ENCODE measurements at regions not wholly inside any gene's neighbourhood (a gene's known extent, or its start where the extent isn't known, plus 50 kb on each side); places are given as distances from the start of the nearest gene placed in this dataset.

GRCh38 chr17:74059479-74060240 is 143.8 kb upstream of the RPL38 start:
- no peaks in the 10 kb centered on the region for H3K4me1 ChIP-seq (ENCODE audit: control insufficient read depth in 2 of 2, insufficient read depth in 2 of 2, low read length in 2 of 2)
- no peak for TF ChIP-seq EZH2 (IDR thresholded peaks at IDR 0.05; ENCODE audit: borderline replicate concordance, insufficient read depth, low read depth, low read length, poor library complexity, severe bottlenecking)
- TF ChIP-seq, protein P1, sequence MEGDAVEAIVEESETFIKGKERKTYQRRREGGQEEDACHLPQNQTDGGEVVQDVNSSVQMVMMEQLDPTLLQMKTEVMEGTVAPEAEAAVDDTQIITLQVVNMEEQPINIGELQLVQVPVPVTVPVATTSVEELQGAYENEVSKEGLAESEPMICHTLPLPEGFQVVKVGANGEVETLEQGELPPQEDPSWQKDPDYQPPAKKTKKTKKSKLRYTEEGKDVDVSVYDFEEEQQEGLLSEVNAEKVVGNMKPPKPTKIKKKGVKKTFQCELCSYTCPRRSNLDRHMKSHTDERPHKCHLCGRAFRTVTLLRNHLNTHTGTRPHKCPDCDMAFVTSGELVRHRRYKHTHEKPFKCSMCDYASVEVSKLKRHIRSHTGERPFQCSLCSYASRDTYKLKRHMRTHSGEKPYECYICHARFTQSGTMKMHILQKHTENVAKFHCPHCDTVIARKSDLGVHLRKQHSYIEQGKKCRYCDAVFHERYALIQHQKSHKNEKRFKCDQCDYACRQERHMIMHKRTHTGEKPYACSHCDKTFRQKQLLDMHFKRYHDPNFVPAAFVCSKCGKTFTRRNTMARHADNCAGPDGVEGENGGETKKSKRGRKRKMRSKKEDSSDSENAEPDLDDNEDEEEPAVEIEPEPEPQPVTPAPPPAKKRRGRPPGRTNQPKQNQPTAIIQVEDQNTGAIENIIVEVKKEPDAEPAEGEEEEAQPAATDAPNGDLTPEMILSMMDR (IDR thresholded peaks at IDR 0.05), result no peak
- Mint-ChIP-seq H3K27ac (no peak overlapping the region), H3K9me3 (ENCODE audit: insufficient read depth) (no peaks in the 10 kb centered on the region), H3K27me3 (peaks cover 29% of the 10 kb centered on the region), H3K4me3 (no peak overlapping the region), H3K4me1 (no peaks in the 10 kb centered on the region)
- no peak overlapping the region for H3K27ac ChIP-seq (ENCODE audit: low read length in 2 of 2)
- DNase-seq (no peak), ATAC-seq (ENCODE audit: low read depth) (no peak)
- intact Hi-C loops (cut with micrococcal nuclease), result no loop called here
- no peak overlapping the region for H3K4me3 ChIP-seq (ENCODE audit: control extremely low read depth in 1 of 5, extremely low read depth in 1 of 5, insufficient read depth in 1 of 5, low read depth in 2 of 5, low read length in 4 of 5)
- H3K27me3 ChIP-seq (replicated peaks in 1 of 4; ENCODE audit: control extremely low read depth in 1 of 4, control insufficient read depth in 3 of 4, insufficient read depth in 4 of 4, low read length in 3 of 4), result peaks cover 0 to 5% (median 2%) of the 10 kb centered on the region in 4 experiments
- H3K9ac ChIP-seq (ENCODE audit: low read length), result no peak overlapping the region
- no peaks in the 10 kb centered on the region for H4K20me1 ChIP-seq (ENCODE audit: control insufficient read depth, insufficient read depth, low read length, poor library complexity, severe bottlenecking)
- WGBS (ENCODE audit: insufficient coverage), result 83% methylated on average over 1 of the region's 4 CpGs
- POLR2A ChIA-PET, result no interaction called here
- CTCF ChIA-PET, result no interaction called here
- H3K79me2 ChIP-seq (ENCODE audit: control insufficient read depth, insufficient read depth, low read length), result no peaks in the 10 kb centered on the region
- H2AFZ ChIP-seq (ENCODE audit: insufficient read depth, low read depth, low read length, poor library complexity, severe bottlenecking), result no peak overlapping the region
- H3K9me3 ChIP-seq (ENCODE audit: control extremely low read depth in 1 of 3, control insufficient read depth in 2 of 3, insufficient read depth in 1 of 3, low read length in 2 of 3), result peaks cover 0 to 9% (median 0%) of the 10 kb centered on the region in 3 donors
- H3K4me2 ChIP-seq (replicated peaks; ENCODE audit: low read depth, low read length, poor library complexity, severe bottlenecking), result no peak overlapping the region
- H3K36me3 ChIP-seq (replicated peaks in 1 of 2; ENCODE audit: control extremely low read depth in 1 of 2, control insufficient read depth in 1 of 2, extremely low read depth in 1 of 2, insufficient read depth in 2 of 2, low read length in 1 of 2), result no peaks in the 10 kb centered on the region

DNA sequence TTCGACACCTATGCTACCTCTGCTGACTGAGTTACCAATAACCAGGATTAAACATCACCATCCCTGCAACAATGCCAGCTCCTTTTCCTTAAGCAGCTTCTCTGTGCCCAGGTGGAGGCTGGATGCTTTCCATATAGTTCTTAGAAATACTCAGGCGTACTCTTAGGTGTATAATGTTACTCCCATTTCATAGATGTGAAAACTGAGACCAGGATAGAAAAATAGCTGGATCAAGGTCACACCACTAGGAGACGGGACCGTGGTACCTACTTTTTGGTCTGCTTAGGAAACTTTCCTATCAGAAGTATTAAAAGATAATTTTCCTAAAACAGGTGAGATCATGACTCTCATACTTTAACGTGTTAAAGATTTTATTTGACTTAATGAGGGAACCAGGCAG is 141.7 kb upstream of the RPL38 start:
- CTCF ChIA-PET, result interaction anchor here (1.3 kb wide), 1 partner anchor 13 kb away, joined by 3 read pairs; no protein-coding TSS in a partner anchor
- no peaks in the 10 kb centered on the region for H3K4me1 Mint-ChIP-seq

More for the DNA sequence above, 141.7 kb upstream of the RPL38 start:
- H3K4me3 Mint-ChIP-seq, result no peak overlapping the region
- H3K36me3 ChIP-seq (replicated peaks in 1 of 2; ENCODE audit: control extremely low read depth in 1 of 2, control insufficient read depth in 1 of 2, extremely low read depth in 1 of 2, insufficient read depth in 2 of 2, low read length in 1 of 2), result no peaks in the 10 kb centered on the region
- no peaks in the 10 kb centered on the region for H3K9me3 Mint-ChIP-seq (ENCODE audit: insufficient read depth)
- no peak overlapping the region for H3K9ac ChIP-seq (ENCODE audit: low read length)
- H3K4me1 ChIP-seq (ENCODE audit: control insufficient read depth in 2 of 2, insufficient read depth in 2 of 2, low read length in 2 of 2), result no peaks in the 10 kb centered on the region
- 69% methylated on average over 1 of the region's 5 CpGs for WGBS (ENCODE audit: insufficient coverage)
- TF ChIP-seq, protein P1 (IDR thresholded peaks at IDR 0.05), result no peak
- no peak for TF ChIP-seq EZH2 (IDR thresholded peaks at IDR 0.05; ENCODE audit: borderline replicate concordance, insufficient read depth, low read depth, low read length, poor library complexity, severe bottlenecking)
- H3K79me2 ChIP-seq (ENCODE audit: control insufficient read depth, insufficient read depth, low read length), result no peaks in the 10 kb centered on the region
- peaks cover 32% of the 10 kb centered on the region for H3K27me3 Mint-ChIP-seq
- no peak overlapping the region for H3K27ac Mint-ChIP-seq
- H3K27ac ChIP-seq (ENCODE audit: low read length in 2 of 2), result no peak overlapping the region
- no peak overlapping the region for H3K4me2 ChIP-seq (replicated peaks; ENCODE audit: low read depth, low read length, poor library complexity, severe bottlenecking)
- H4K20me1 ChIP-seq (ENCODE audit: control insufficient read depth, insufficient read depth, low read length, poor library complexity, severe bottlenecking), result no peaks in the 10 kb centered on the region
- H3K27me3 ChIP-seq (replicated peaks in 1 of 4; ENCODE audit: control extremely low read depth in 1 of 4, control insufficient read depth in 3 of 4, insufficient read depth in 4 of 4, low read length in 3 of 4), result peaks cover 0 to 5% (median 2%) of the 10 kb centered on the region in 4 experiments
- ATAC-seq (ENCODE audit: low read depth) (no peak), DNase-seq (no peak)
- no peak overlapping the region for H2AFZ ChIP-seq (ENCODE audit: insufficient read depth, low read depth, low read length, poor library complexity, severe bottlenecking)
- intact Hi-C loops (cut with micrococcal nuclease), result no loop called here
- POLR2A ChIA-PET, result no interaction called here
- H3K9me3 ChIP-seq (ENCODE audit: control extremely low read depth in 1 of 3, control insufficient read depth in 2 of 3, insufficient read depth in 1 of 3, low read length in 2 of 3), result peaks cover 0 to 9% (median 0%) of the 10 kb centered on the region in 3 donors
- no peak overlapping the region for H3K4me3 ChIP-seq (ENCODE audit: control extremely low read depth in 1 of 5, extremely low read depth in 1 of 5, insufficient read depth in 1 of 5, low read depth in 2 of 5, low read length in 4 of 5)

Measured in B cell (primary cell).